SK-N-SH (cell line): ENCODE measurements at regions not wholly inside any gene's neighbourhood (a gene's known extent, or its start where the extent isn't known, plus 50 kb on each side); places are given as distances from the start of the nearest gene placed in this dataset.

Source experiments
- EZH2phosphoT487 ChIP-seq: fragments of 200-600 bp; sonication (generic); IDR thresholded peaks from 2 replicates; pipeline ENCODE4 v1.6.1; 2017; ENCODE audit warnings: low read depth, mixed run types, mild to moderate bottlenecking, antibody characterized with exemption, moderate library complexity, borderline replicate concordance
- FOXM1 ChIP-seq: IDR thresholded peaks from 2 replicates; pipeline ENCODE4 v1.4.0; 2012; ENCODE audit warnings: low read depth, mild to moderate bottlenecking
- GABPA ChIP-seq: IDR thresholded peaks from 2 replicates; pipeline ENCODE4 v1.4.0; 2012; ENCODE audit warnings: low read depth, mild to moderate bottlenecking
- JUND ChIP-seq: IDR thresholded peaks from 2 replicates; pipeline ENCODE4 v1.4.0; 2012
- POLR2AphosphoS5 ChIP-seq: IDR thresholded peaks from 2 replicates; pipeline ENCODE4 v1.6.1; 2012; ENCODE audit warnings: low read depth, low read length
- SIN3A ChIP-seq: IDR thresholded peaks from 2 replicates; pipeline ENCODE4 v1.6.1; 2012; ENCODE audit warnings: low read depth, mild to moderate bottlenecking, low read length, moderate library complexity, borderline replicate concordance
- TAF1 ChIP-seq: IDR thresholded peaks from 2 replicates; pipeline ENCODE4 v1.6.1; 2012; ENCODE audit warnings: low read depth, mild to moderate bottlenecking, low read length, moderate library complexity, borderline replicate concordance
- TF ChIP-seq, protein P1 (sequence below): fragments of 200-600 bp; sonication (generic); IDR thresholded peaks from 2 replicates; pipeline ENCODE4 v1.6.1; 2017; ENCODE audit warnings: antibody characterized with exemption, mild to moderate bottlenecking, moderate library complexity
- TF ChIP-seq, protein P2 (sequence below): IDR thresholded peaks from 2 replicates; pipeline ENCODE4 v1.4.0; 2012; ENCODE audit warnings: low read depth
- TF ChIP-seq, protein P3 (sequence below): IDR thresholded peaks from 2 replicates; pipeline ENCODE4 v1.6.1; 2012; ENCODE audit warnings: mild to moderate bottlenecking, low read depth, low read length, moderate library complexity
- TF ChIP-seq, protein P4 (sequence below): IDR thresholded peaks from 2 replicates; pipeline ENCODE4 v1.4.0; 2012; ENCODE audit warnings: low read depth, borderline replicate concordance

DNA sequence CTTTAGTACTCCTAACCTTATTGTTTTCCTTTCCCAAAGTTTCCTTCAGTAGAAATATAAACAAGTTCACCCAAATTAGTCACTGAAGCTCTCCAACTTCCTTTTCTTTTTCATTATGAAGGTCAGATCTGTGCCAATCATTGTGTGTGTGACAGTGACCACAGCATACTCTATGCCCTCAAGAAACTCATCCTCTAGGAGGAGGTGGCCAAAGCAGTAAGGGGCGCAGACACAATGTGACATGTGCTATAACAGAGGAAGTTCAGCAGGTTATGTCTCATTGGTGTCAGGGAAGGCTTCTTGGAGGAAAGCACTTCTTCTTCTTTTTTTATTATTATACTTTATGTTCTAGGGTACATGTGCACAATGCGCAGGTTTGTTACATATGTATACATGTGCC lies 60.0 kb upstream of the PSME4 start:
- TF ChIP-seq, protein P1, sequence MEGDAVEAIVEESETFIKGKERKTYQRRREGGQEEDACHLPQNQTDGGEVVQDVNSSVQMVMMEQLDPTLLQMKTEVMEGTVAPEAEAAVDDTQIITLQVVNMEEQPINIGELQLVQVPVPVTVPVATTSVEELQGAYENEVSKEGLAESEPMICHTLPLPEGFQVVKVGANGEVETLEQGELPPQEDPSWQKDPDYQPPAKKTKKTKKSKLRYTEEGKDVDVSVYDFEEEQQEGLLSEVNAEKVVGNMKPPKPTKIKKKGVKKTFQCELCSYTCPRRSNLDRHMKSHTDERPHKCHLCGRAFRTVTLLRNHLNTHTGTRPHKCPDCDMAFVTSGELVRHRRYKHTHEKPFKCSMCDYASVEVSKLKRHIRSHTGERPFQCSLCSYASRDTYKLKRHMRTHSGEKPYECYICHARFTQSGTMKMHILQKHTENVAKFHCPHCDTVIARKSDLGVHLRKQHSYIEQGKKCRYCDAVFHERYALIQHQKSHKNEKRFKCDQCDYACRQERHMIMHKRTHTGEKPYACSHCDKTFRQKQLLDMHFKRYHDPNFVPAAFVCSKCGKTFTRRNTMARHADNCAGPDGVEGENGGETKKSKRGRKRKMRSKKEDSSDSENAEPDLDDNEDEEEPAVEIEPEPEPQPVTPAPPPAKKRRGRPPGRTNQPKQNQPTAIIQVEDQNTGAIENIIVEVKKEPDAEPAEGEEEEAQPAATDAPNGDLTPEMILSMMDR, result no peak
- TF ChIP-seq EZH2phosphoT487, result no peak
- TF ChIP-seq, protein P2, sequence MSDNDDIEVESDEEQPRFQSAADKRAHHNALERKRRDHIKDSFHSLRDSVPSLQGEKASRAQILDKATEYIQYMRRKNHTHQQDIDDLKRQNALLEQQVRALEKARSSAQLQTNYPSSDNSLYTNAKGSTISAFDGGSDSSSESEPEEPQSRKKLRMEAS, result no peak
- TF ChIP-seq, protein P3, sequence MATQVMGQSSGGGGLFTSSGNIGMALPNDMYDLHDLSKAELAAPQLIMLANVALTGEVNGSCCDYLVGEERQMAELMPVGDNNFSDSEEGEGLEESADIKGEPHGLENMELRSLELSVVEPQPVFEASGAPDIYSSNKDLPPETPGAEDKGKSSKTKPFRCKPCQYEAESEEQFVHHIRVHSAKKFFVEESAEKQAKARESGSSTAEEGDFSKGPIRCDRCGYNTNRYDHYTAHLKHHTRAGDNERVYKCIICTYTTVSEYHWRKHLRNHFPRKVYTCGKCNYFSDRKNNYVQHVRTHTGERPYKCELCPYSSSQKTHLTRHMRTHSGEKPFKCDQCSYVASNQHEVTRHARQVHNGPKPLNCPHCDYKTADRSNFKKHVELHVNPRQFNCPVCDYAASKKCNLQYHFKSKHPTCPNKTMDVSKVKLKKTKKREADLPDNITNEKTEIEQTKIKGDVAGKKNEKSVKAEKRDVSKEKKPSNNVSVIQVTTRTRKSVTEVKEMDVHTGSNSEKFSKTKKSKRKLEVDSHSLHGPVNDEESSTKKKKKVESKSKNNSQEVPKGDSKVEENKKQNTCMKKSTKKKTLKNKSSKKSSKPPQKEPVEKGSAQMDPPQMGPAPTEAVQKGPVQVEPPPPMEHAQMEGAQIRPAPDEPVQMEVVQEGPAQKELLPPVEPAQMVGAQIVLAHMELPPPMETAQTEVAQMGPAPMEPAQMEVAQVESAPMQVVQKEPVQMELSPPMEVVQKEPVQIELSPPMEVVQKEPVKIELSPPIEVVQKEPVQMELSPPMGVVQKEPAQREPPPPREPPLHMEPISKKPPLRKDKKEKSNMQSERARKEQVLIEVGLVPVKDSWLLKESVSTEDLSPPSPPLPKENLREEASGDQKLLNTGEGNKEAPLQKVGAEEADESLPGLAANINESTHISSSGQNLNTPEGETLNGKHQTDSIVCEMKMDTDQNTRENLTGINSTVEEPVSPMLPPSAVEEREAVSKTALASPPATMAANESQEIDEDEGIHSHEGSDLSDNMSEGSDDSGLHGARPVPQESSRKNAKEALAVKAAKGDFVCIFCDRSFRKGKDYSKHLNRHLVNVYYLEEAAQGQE, result no peak
- no peak for TF ChIP-seq TAF1
- no peak for TF ChIP-seq FOXM1
- TF ChIP-seq SIN3A, result no peak
- TF ChIP-seq, protein P4, sequence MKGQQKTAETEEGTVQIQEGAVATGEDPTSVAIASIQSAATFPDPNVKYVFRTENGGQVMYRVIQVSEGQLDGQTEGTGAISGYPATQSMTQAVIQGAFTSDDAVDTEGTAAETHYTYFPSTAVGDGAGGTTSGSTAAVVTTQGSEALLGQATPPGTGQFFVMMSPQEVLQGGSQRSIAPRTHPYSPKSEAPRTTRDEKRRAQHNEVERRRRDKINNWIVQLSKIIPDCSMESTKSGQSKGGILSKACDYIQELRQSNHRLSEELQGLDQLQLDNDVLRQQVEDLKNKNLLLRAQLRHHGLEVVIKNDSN, result no peak
- TF ChIP-seq POLR2AphosphoS5, result no peak
- no peak for TF ChIP-seq JUND
- TF ChIP-seq GABPA, result no peak
